Testis (tissue), 2 donors: ENCODE measurements at regions not wholly inside any gene's neighbourhood (a gene's known extent, or its start where the extent isn't known, plus 50 kb on each side); places are given as distances from the start of the nearest gene placed in this dataset.

Experiments
- DNase-seq: peaks from one replicate; pipeline ENCODE4 v3.0.0-alpha.2; 2019
- H3K27ac ChIP-seq, 2 donors: fragments of 200-600 bp; sonication (generic); one replicate each; pipeline ENCODE4 v1.5.1; 2019
- H3K27me3 ChIP-seq: fragments of 200-600 bp; sonication (generic); one replicate; pipeline ENCODE4 v1.5.1; 2019
- H3K36me3 ChIP-seq: fragments of 200-600 bp; sonication (generic); one replicate; pipeline ENCODE4 v1.5.1; 2017; ENCODE audit warnings: low read depth; ENCODE audit errors: missing control alignments
- H3K4me1 ChIP-seq: fragments of 200-600 bp; sonication (generic); one replicate; pipeline ENCODE4 v1.5.1; 2019
- H3K4me3 ChIP-seq, 2 donors: fragments of 200-600 bp; sonication (generic); one replicate each; pipeline ENCODE4 v1.5.1; 2017 to 2019
- H3K9me3 ChIP-seq: fragments of 200-600 bp; sonication (generic); one replicate; pipeline ENCODE4 v1.5.1; 2017
- POLR2A ChIP-seq: fragments of 450-650 bp; IDR thresholded peaks from one replicate; pipeline ENCODE4 v1.6.1; 2017; ENCODE audit warnings: antibody characterized with exemption, mild to moderate bottlenecking, moderate library complexity
- WGBS, 2 donors: methylation state at CpG; one replicate each; pipeline ENCODE4 v1.1.5; 2018; 5-methylcytosine and 5-hydroxymethylcytosine counted together
- intact Hi-C: fragments of 100-400 bp; cut with DNase I; formaldehyde crosslinking; loops from one replicate; pipeline ENCODE4 v1.15.1; 2023; ENCODE audit warnings: low total_unique reads
- TF ChIP-seq, protein P1 (sequence below), 3 experiments: fragments of 450-650 bp in 2 of 3; fragments of 200-600 bp in 1 of 3; sonication (generic) in 1 of 3; IDR thresholded peaks; one replicate each; pipeline ENCODE4 v1.5.1; 2016 to 2019; ENCODE audit warnings: antibody characterized with exemption in 3 of 3, mild to moderate bottlenecking in 2 of 3, moderate library complexity in 1 of 3

DNA sequence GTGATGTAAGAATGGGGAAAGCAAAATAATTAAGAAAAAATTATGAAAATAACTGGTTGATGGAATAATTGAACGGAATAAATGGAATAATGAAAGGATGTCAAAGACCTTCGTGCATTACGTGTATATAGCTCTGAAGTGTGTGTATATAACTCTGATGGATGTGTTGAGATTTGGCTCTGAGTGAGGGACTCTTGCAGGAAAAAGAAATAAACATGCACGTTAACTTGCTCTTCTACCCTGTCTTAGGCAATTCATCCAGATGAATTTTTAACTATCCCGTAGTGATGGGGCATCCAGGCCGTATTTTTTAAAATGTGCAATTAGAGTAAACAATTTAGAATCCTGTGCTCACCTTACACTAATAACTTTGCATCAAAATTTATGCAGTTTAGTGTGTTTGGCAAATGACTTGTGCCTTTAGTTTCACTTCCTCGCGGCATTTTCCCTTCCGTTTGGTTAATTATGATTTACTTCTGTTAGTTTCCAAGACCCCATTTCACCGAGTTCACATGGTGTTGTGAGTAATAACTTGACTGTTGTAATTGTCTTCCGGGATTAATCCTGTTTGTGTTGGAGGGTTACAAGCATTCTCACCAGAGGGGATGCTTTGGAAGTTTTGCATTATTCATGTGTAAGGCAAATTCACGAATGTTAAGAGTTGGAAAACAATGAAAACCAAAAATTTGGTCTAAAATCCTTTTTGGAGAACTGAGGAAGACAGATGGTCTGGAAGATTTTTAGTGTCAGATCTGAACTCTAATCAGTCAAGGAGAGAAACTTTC, 256.5 kb upstream of the FAT1 start:
- 59 to 63% methylated on average over 12 of the region's 12 CpGs for WGBS, 2 donors
- Histone ChIP-seq H3K9me3 (no peaks in the 10 kb centered on the region), H3K4me1 (no peaks in the 10 kb centered on the region), H3K36me3 (no peaks in the 10 kb centered on the region), H3K27me3 (no peaks in the 10 kb centered on the region), H3K4me3 (no peak overlapping the region), H3K27ac (no peak overlapping the region)
- intact Hi-C loops, result no loop called here
- DNase-seq, result no peak
- TF ChIP-seq, protein P1, sequence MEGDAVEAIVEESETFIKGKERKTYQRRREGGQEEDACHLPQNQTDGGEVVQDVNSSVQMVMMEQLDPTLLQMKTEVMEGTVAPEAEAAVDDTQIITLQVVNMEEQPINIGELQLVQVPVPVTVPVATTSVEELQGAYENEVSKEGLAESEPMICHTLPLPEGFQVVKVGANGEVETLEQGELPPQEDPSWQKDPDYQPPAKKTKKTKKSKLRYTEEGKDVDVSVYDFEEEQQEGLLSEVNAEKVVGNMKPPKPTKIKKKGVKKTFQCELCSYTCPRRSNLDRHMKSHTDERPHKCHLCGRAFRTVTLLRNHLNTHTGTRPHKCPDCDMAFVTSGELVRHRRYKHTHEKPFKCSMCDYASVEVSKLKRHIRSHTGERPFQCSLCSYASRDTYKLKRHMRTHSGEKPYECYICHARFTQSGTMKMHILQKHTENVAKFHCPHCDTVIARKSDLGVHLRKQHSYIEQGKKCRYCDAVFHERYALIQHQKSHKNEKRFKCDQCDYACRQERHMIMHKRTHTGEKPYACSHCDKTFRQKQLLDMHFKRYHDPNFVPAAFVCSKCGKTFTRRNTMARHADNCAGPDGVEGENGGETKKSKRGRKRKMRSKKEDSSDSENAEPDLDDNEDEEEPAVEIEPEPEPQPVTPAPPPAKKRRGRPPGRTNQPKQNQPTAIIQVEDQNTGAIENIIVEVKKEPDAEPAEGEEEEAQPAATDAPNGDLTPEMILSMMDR (IDR thresholded peaks at IDR 0.05), result no peak
- no peak for TF ChIP-seq POLR2A

- 59 to 67% methylated on average over 2 of the region's 2 CpGs for WGBS, 2 donors
- H3K27me3 ChIP-seq, result no peaks in the 10 kb centered on the region
- TF ChIP-seq POLR2A, result no peak
- TF ChIP-seq, protein P1 (IDR thresholded peaks at IDR 0.05), result no peak
- no peak overlapping the region for H3K27ac ChIP-seq
- H3K36me3 ChIP-seq, result no peaks in the 10 kb centered on the region
- no peak overlapping the region for H3K4me3 ChIP-seq
- intact Hi-C loops, result no loop called here
- H3K9me3 ChIP-seq, result no peaks in the 10 kb centered on the region
- H3K4me1 ChIP-seq, result no peaks in the 10 kb centered on the region
- no peak for DNase-seq
Observed at GRCh38 chr4:186981161-186981560, 257.5 kb upstream of the FAT1 start.

GRCh38 chr4:186982160-186982559, 258.5 kb upstream of the FAT1 start:
- intact Hi-C loops, result no loop called here
- no peak overlapping the region for H3K27ac ChIP-seq
- H3K27me3 ChIP-seq, result no peaks in the 10 kb centered on the region
- WGBS, 2 donors, result 93% methylated on average over 7 of the region's 7 CpGs
- no peak for TF ChIP-seq POLR2A
- TF ChIP-seq, protein P1 (IDR thresholded peaks at IDR 0.05), result no peak
- H3K4me1 ChIP-seq, result no peaks in the 10 kb centered on the region
- no peak overlapping the region for H3K4me3 ChIP-seq
- H3K9me3 ChIP-seq, result no peaks in the 10 kb centered on the region
- DNase-seq, result no peak
- no peaks in the 10 kb centered on the region for H3K36me3 ChIP-seq

DNA sequence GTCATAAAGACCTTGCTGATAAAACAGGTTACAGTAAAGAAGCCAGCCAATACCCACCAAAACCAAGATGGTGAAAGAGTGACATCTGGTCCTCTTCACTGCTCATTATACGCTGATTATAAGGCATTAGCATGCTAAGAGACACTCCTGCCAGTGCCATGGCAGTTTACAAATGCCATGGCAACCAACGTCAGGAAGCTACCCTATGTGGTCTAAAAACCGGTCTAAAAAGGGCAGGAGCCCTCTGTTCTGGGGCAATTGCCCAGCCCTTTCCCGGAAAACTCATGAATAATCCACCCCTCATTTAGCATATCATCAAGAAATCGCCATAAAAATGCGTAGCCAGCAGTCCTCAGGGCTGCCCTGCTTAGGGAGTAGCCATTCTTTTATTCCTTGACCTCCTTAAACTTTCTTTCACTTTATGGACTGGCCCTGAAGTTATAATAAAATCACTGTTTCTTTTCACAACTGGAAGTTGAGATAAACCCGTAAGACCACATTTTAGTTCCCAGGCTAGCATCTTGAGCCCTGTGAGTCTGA, 260.5 kb upstream of the FAT1 start:
- no peak overlapping the region for H3K27ac ChIP-seq
- H3K9me3 ChIP-seq, result no peaks in the 10 kb centered on the region
- H3K36me3 ChIP-seq, result no peaks in the 10 kb centered on the region
- H3K4me3 ChIP-seq, result no peak overlapping the region
- TF ChIP-seq, protein P1 (IDR thresholded peaks at IDR 0.05), result no peak
- no peak for TF ChIP-seq POLR2A
- H3K4me1 ChIP-seq, result no peaks in the 10 kb centered on the region
- WGBS, 2 donors, result 76 to 82% methylated on average over 7 of the region's 7 CpGs
- no peak for DNase-seq
- H3K27me3 ChIP-seq, result no peaks in the 10 kb centered on the region
- intact Hi-C loops, result no loop called here

GRCh38 chr4:186999686-187000085, 276.0 kb upstream of the FAT1 start:
- H3K36me3 ChIP-seq, result no peaks in the 10 kb centered on the region

More at GRCh38 chr4:186999686-187000085, 276.0 kb upstream of the FAT1 start:
- no peaks in the 10 kb centered on the region for H3K9me3 ChIP-seq
- WGBS, 2 donors, result 69 to 74% methylated on average over 3 of the region's 3 CpGs
- H3K27me3 ChIP-seq, result no peaks in the 10 kb centered on the region
- H3K27ac ChIP-seq, result no peak overlapping the region
- H3K4me1 ChIP-seq, result no peaks in the 10 kb centered on the region
- H3K4me3 ChIP-seq, result no peak overlapping the region
- intact Hi-C loops, result no loop called here
- no peak for DNase-seq
- TF ChIP-seq, protein P1 (IDR thresholded peaks at IDR 0.05), result no peak
- TF ChIP-seq POLR2A, result no peak
